Endodermal cell (in vitro differentiated cells): ENCODE measurements at regions not wholly inside any gene's neighbourhood (a gene's known extent, or its start where the extent isn't known, plus 50 kb on each side); places are given as distances from the start of the nearest gene placed in this dataset.

ENCODE experiments used
- DNase-seq: peaks from one replicate; pipeline ENCODE4 v3.0.0-alpha.2; 2017
- H3K27ac ChIP-seq: 2 replicates; pipeline ENCODE4 v1.5.1; 2013; ENCODE audit warnings: mild to moderate bottlenecking, low read depth, low read length, moderate library complexity
- H3K27me3 ChIP-seq: 2 replicates; pipeline ENCODE4 v1.6.1; 2013; ENCODE audit warnings: mild to moderate bottlenecking, low read length, moderate library complexity; ENCODE audit not compliant: insufficient read depth, control insufficient read depth, poor library complexity, severe bottlenecking
- H3K36me3 ChIP-seq: 2 replicates; pipeline ENCODE4 v1.7.0; 2013; ENCODE audit warnings: mild to moderate bottlenecking, low read length, moderate library complexity; ENCODE audit not compliant: control insufficient read depth, insufficient read depth
- H3K4me1 ChIP-seq: one replicate; pipeline ENCODE4 v1.7.0; 2013; ENCODE audit warnings: low read length; ENCODE audit not compliant: control insufficient read depth, insufficient read depth
- H3K4me3 ChIP-seq: 2 replicates; pipeline ENCODE4 v1.5.1; 2013; ENCODE audit warnings: mild to moderate bottlenecking, low read length, moderate library complexity
- H3K9ac ChIP-seq: 2 replicates; pipeline ENCODE4 v1.6.1; 2013; ENCODE audit warnings: mild to moderate bottlenecking, low read length, moderate library complexity; ENCODE audit not compliant: poor library complexity, severe bottlenecking; ENCODE audit errors: extremely low read depth
- H3K9me3 ChIP-seq: 2 replicates; pipeline ENCODE4 v1.6.1; 2013; ENCODE audit warnings: mild to moderate bottlenecking, low read length, moderate library complexity; ENCODE audit not compliant: control insufficient read depth
- H3K27ac Mint-ChIP-seq: 2 replicates; pipeline ENCODE4 v1.8.0; 2020; ENCODE audit warnings: mixed read lengths
- H3K27me3 Mint-ChIP-seq: 2 replicates; pipeline ENCODE4 v1.8.0; 2021; ENCODE audit warnings: mild to moderate bottlenecking, mixed read lengths; ENCODE audit not compliant: insufficient read depth
- H3K36me3 Mint-ChIP-seq: 2 replicates; pipeline ENCODE4 v1.8.0; 2020; ENCODE audit warnings: low read depth, mixed read lengths
- H3K4me1 Mint-ChIP-seq: 2 replicates; pipeline ENCODE4 v1.8.0; 2020; ENCODE audit warnings: mixed read lengths
- H3K4me3 Mint-ChIP-seq: 2 replicates; pipeline ENCODE4 v1.8.0; 2020; ENCODE audit warnings: mild to moderate bottlenecking, moderate library complexity, mixed read lengths
- H3K9me3 Mint-ChIP-seq: 2 replicates; pipeline ENCODE4 v1.8.0; 2020; ENCODE audit warnings: mild to moderate bottlenecking, mixed read lengths
- whole genome bisulfite sequencing, 2 experiments: methylation state at CpG; one replicate each; pipeline versions ENCODE4 v1.1.5 to v1.1.7; 2013; ENCODE audit warnings: missing lambda C conversion rate in 2 of 2, mixed read lengths in 1 of 2; ENCODE audit not compliant: insufficient coverage in 1 of 2, insufficient read length in 1 of 2; 5-methylcytosine and 5-hydroxymethylcytosine counted together
- TF ChIP-seq, protein P1 (sequence below): fragments of 200-600 bp; sonication (generic); conservative IDR thresholded peaks from 2 replicates; pipeline ENCODE4 v1.5.0; 2021; ENCODE audit warnings: antibody characterized with exemption, mild to moderate bottlenecking

DNA sequence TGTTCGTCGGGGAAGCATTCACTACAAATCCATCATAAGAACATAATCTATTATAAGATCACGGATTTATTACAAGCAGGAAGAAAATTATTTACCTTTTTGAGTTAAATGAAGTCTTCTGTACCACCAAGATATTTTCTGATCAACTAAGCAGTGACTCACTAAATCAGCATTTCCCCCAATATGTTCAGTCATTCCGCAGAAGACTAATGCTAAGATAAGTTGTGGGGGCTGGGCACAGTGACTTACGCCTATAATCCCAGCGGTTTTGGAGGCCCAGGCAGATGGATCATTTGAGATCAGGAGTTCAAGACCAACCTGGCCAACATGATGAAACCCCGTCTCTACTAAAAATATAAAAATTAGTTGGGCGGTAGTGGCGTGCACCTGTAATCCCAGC, 144.2 kb upstream of the EGR2 start:
- H3K4me3 ChIP-seq = no peak overlapping the region
- H3K9me3 ChIP-seq = no peaks in the 10 kb centered on the region
- no peak overlapping the region for H3K9ac ChIP-seq
- no peaks in the 10 kb centered on the region for H3K27me3 ChIP-seq
- no peaks in the 10 kb centered on the region for H3K27me3 Mint-ChIP-seq
- WGBS, 2 experiments = 92% methylated on average over 5 to 9 of the region's 9 CpGs
- no peaks in the 10 kb centered on the region for H3K36me3 ChIP-seq
- H3K27ac Mint-ChIP-seq = no peak overlapping the region
- TF ChIP-seq, protein P1, sequence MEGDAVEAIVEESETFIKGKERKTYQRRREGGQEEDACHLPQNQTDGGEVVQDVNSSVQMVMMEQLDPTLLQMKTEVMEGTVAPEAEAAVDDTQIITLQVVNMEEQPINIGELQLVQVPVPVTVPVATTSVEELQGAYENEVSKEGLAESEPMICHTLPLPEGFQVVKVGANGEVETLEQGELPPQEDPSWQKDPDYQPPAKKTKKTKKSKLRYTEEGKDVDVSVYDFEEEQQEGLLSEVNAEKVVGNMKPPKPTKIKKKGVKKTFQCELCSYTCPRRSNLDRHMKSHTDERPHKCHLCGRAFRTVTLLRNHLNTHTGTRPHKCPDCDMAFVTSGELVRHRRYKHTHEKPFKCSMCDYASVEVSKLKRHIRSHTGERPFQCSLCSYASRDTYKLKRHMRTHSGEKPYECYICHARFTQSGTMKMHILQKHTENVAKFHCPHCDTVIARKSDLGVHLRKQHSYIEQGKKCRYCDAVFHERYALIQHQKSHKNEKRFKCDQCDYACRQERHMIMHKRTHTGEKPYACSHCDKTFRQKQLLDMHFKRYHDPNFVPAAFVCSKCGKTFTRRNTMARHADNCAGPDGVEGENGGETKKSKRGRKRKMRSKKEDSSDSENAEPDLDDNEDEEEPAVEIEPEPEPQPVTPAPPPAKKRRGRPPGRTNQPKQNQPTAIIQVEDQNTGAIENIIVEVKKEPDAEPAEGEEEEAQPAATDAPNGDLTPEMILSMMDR = no peak
- no peaks in the 10 kb centered on the region for H3K36me3 Mint-ChIP-seq
- no peaks in the 10 kb centered on the region for H3K4me1 ChIP-seq
- no peak overlapping the region for H3K27ac ChIP-seq
- no peak overlapping the region for H3K4me3 Mint-ChIP-seq
- no peak for DNase-seq
- peaks cover 1% of the 10 kb centered on the region for H3K9me3 Mint-ChIP-seq
- no peaks in the 10 kb centered on the region for H3K4me1 Mint-ChIP-seq

DNA sequence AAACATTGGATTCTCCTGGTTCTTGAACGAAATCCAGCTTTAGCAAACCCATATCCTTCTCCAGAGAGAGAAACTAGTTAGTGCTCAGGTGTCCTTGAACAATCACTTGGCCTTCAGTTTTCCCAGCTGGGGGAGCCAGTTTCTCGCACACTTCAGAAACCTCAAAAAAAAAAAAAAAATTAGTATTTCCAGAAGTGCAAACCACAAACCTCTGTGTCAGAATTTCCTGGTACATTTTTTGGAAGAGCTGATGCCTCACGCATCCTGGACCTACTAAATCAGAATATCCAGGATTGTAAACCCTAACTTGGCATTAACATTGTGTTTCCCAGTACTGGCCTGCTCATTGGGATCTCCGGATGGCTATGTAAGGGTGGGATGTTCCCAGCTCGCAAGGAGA, 143.4 kb upstream of the EGR2 start:
- no peak for DNase-seq
- H3K4me1 Mint-ChIP-seq = no peaks in the 10 kb centered on the region
- no peaks in the 10 kb centered on the region for H3K9me3 ChIP-seq
- no peak overlapping the region for H3K27ac ChIP-seq
- H3K4me3 Mint-ChIP-seq = no peak overlapping the region
- no peaks in the 10 kb centered on the region for H3K27me3 Mint-ChIP-seq
- H3K27me3 ChIP-seq = no peaks in the 10 kb centered on the region
- H3K4me1 ChIP-seq = no peaks in the 10 kb centered on the region
- 79 to 82% methylated on average over 3 to 5 of the region's 5 CpGs for WGBS, 2 experiments
- H3K27ac Mint-ChIP-seq = no peak overlapping the region
- no peaks in the 10 kb centered on the region for H3K36me3 ChIP-seq
- H3K9me3 Mint-ChIP-seq = peaks cover 1% of the 10 kb centered on the region
- H3K4me3 ChIP-seq = no peak overlapping the region
- no peaks in the 10 kb centered on the region for H3K36me3 Mint-ChIP-seq
- no peak overlapping the region for H3K9ac ChIP-seq
- TF ChIP-seq, protein P1 = no peak

DNA sequence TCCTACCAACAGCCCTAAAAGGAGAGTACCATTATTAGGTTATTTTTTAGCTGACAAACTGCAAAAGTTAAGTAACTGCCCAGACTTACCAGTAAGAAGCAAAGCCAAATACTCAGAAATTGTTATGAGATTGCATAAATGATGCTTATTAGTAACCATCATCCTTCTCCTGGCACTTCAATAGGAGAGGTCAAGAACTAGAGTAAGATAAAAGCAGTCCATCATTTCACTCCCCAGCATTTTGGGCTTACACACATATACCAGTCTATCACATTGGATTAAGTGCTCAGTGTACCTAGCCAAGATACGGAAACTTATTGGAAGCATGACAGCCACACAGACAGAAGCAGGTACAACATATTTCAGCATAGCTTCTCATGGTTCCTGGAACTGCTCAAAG, 142.8 kb upstream of the EGR2 start:
- no peak overlapping the region for H3K4me3 Mint-ChIP-seq
- H3K9me3 Mint-ChIP-seq = peaks cover 1% of the 10 kb centered on the region
- H3K27me3 Mint-ChIP-seq = no peaks in the 10 kb centered on the region
- WGBS, 2 experiments = 96 to 100% methylated on average over 1 of the region's 1 CpG
- Histone ChIP-seq H3K36me3 (no peaks in the 10 kb centered on the region), H3K4me1 (no peaks in the 10 kb centered on the region), H3K27ac (no peak overlapping the region), H3K9ac (no peak overlapping the region), H3K9me3 (no peaks in the 10 kb centered on the region), H3K4me3 (no peak overlapping the region), H3K27me3 (no peaks in the 10 kb centered on the region)
- H3K4me1 Mint-ChIP-seq = no peaks in the 10 kb centered on the region
- no peaks in the 10 kb centered on the region for H3K36me3 Mint-ChIP-seq
- TF ChIP-seq, protein P1 = no peak
- no peak for DNase-seq
- H3K27ac Mint-ChIP-seq = no peak overlapping the region
